ENCODE measurements at regions not wholly inside any gene's neighbourhood (a gene's known extent, or its start where the extent isn't known, plus 50 kb on each side); places are given as distances from the start of the nearest gene placed in this dataset.
"Not testable (repeated sequence)": the region's sequence is repeated elsewhere in the genome, so short reads cannot be mapped to it uniquely, and the experiment has no call there.

- DNase-seq (ENCODE audit: low read depth in 2 of 2) = no peak
Measured at GRCh38 chr2:239604861-239605260, 204.0 kb upstream of the HDAC4 start.

GRCh38 chr2:239603411-239604356 is 202.9 kb upstream of the HDAC4 start:
- no peak for DNase-seq (ENCODE audit: low read depth in 2 of 2)

GRCh38 chr2:239602290-239603282 is 201.8 kb upstream of the HDAC4 start:
- DNase-seq (ENCODE audit: low read depth in 2 of 2) = no peak

GRCh38 chr2:239601880-239602279 is 201.1 kb upstream of the HDAC4 start:
- no peak for DNase-seq (ENCODE audit: low read depth in 2 of 2)

GRCh38 chr2:239601201-239601851 is 200.5 kb upstream of the HDAC4 start:
- no peak for DNase-seq (ENCODE audit: low read depth in 2 of 2)

GRCh38 chr2:239600650-239601049 is 199.8 kb upstream of the HDAC4 start:
- DNase-seq (ENCODE audit: low read depth in 2 of 2) = no peak

GRCh38 chr2:239600001-239600593 is 199.3 kb upstream of the HDAC4 start:
- no peak for DNase-seq (ENCODE audit: low read depth in 2 of 2)

GRCh38 chr2:239599299-239599698 is 198.5 kb upstream of the HDAC4 start:
- DNase-seq (ENCODE audit: low read depth in 2 of 2) = no peak

GRCh38 chr2:239598732-239599090 is 197.9 kb upstream of the HDAC4 start:
- no peak for DNase-seq (ENCODE audit: low read depth in 2 of 2)

GRCh38 chr2:239598011-239598731 is 197.4 kb upstream of the HDAC4 start:
- no peak for DNase-seq (ENCODE audit: low read depth in 2 of 2)

- no peak for DNase-seq (ENCODE audit: low read depth in 2 of 2)
Measured at GRCh38 chr2:239597216-239597615, 196.4 kb upstream of the HDAC4 start.

- no peak for DNase-seq (ENCODE audit: low read depth in 2 of 2)
Measured at GRCh38 chr2:239596792-239597191, 196.0 kb upstream of the HDAC4 start.

GRCh38 chr2:239596253-239596652 is 195.4 kb upstream of the HDAC4 start:
- DNase-seq (ENCODE audit: low read depth in 2 of 2) = no peak

GRCh38 chr2:239595726-239596125 is 194.9 kb upstream of the HDAC4 start:
- no peak for DNase-seq (ENCODE audit: low read depth in 2 of 2)

- DNase-seq (ENCODE audit: low read depth in 2 of 2) = no peak
Measured at GRCh38 chr2:239594772-239595608, 194.2 kb upstream of the HDAC4 start.

- no peak for DNase-seq (ENCODE audit: low read depth in 2 of 2)
Measured at GRCh38 chr2:239594019-239594771, 193.4 kb upstream of the HDAC4 start.

- no peak for DNase-seq (ENCODE audit: low read depth in 2 of 2)
Measured at GRCh38 chr2:239593455-239593854, 192.6 kb upstream of the HDAC4 start.

- not testable (repeated sequence) for DNase-seq (ENCODE audit: low read depth in 2 of 2)
Measured at GRCh38 chr2:239592629-239593290, 191.9 kb upstream of the HDAC4 start.

All from fibroblast of skin of left biceps (primary cell).